Breast epithelium (tissue), 4 donors: ENCODE measurements at regions not wholly inside any gene's neighbourhood (a gene's known extent, or its start where the extent isn't known, plus 50 kb on each side); places are given as distances from the start of the nearest gene placed in this dataset.

Source experiments
- DNase-seq, 2 donors: peaks; one replicate each; pipeline ENCODE4 v3.0.0-alpha.2; 2019; ENCODE audit warnings: low spot score in 2 of 2
- H3K27ac ChIP-seq, 2 donors: fragments of 200-600 bp; sonication (generic) in 1 of 2; one replicate each; pipeline ENCODE4 v1.5.1; 2016 to 2019; ENCODE audit warnings: mild to moderate bottlenecking in 1 of 2
- H3K27me3 ChIP-seq, 2 donors: fragments of 200-600 bp; sonication (generic) in 1 of 2; one replicate each; pipeline versions ENCODE4 v1.5.1 to v1.6.0; 2017 to 2019; ENCODE audit warnings: control low read depth in 1 of 2, mild to moderate bottlenecking in 1 of 2
- H3K36me3 ChIP-seq: fragments of 200-600 bp; one replicate; pipeline ENCODE4 v1.5.1; 2019
- H3K4me1 ChIP-seq, 2 donors: fragments of 200-600 bp; sonication (generic); one replicate each; pipeline ENCODE4 v1.5.1; 2016 to 2019; ENCODE audit warnings: control low read depth in 1 of 2
- H3K4me3 ChIP-seq, 3 donors: fragments of 200-600 bp; sonication (generic); 1 replicate in 2 of 3; 2 replicates in 1 of 3; pipeline ENCODE4 v1.5.1; 2016 to 2019; ENCODE audit warnings: mild to moderate bottlenecking in 3 of 3, moderate library complexity in 2 of 3
- H3K9me3 ChIP-seq, 2 donors: fragments of 200-600 bp; sonication (generic) in 1 of 2; one replicate each; pipeline ENCODE4 v1.5.1; 2016 to 2019; ENCODE audit warnings: control low read depth in 1 of 2
- CTCF ChIP-seq, 3 donors: fragments of 450-650 bp; IDR thresholded peaks; one replicate each; pipeline ENCODE4 v1.5.1; 2016 to 2017; ENCODE audit warnings: antibody characterized with exemption in 3 of 3, mild to moderate bottlenecking in 3 of 3, moderate library complexity in 3 of 3
- POLR2A ChIP-seq: fragments of 450-650 bp; IDR thresholded peaks from one replicate; pipeline ENCODE4 v1.6.1; 2016; ENCODE audit warnings: antibody characterized with exemption, mild to moderate bottlenecking, moderate library complexity
- POLR2AphosphoS5 ChIP-seq, 3 donors: sonication (generic); formaldehyde crosslinking; IDR thresholded peaks; one replicate each; pipeline ENCODE4 v1.6.1; 2017; ENCODE audit warnings: antibody characterized with exemption in 3 of 3
- intact Hi-C: fragments of 100-400 bp; cut with DNase I; formaldehyde crosslinking; loops from one replicate; pipeline ENCODE4 v1.15.1; 2023; ENCODE audit warnings: low total_unique reads

GRCh38 chr5:8981016-8981415 is 564.9 kb downstream of the SEMA5A start:
- no peak for DNase-seq
- TF ChIP-seq POLR2A (no peak), CTCF (IDR thresholded peaks at IDR 0.05) (no peak), POLR2AphosphoS5 (IDR thresholded peaks at IDR 0.05) (no peak)
- Histone ChIP-seq H3K27ac (no peak overlapping the region), H3K9me3 (no peaks in the 10 kb centered on the region), H3K27me3 (no peaks in the 10 kb centered on the region), H3K4me1 (no peaks in the 10 kb centered on the region), H3K4me3 (no peak overlapping the region), H3K36me3 (no peaks in the 10 kb centered on the region)
- intact Hi-C loops = no loop called here

GRCh38 chr5:8981496-8981895 is 564.4 kb downstream of the SEMA5A start:
- H3K4me1 ChIP-seq = no peaks in the 10 kb centered on the region
- H3K27me3 ChIP-seq = no peaks in the 10 kb centered on the region
- no peaks in the 10 kb centered on the region for H3K9me3 ChIP-seq
- no peak for DNase-seq
- no peaks in the 10 kb centered on the region for H3K36me3 ChIP-seq
- intact Hi-C loops = no loop called here
- no peak overlapping the region for H3K4me3 ChIP-seq
- H3K27ac ChIP-seq = no peak overlapping the region
- TF ChIP-seq CTCF (IDR thresholded peaks at IDR 0.05) = no peak

- Histone ChIP-seq H3K4me1 (no peaks in the 10 kb centered on the region), H3K9me3 (peaks cover 0 to 5% of the 10 kb centered on the region in 2 donors)
These were observed 561.5 kb downstream of the SEMA5A start for GRCh38 chr5:8984386-8984785.

More at GRCh38 chr5:8984386-8984785, 561.5 kb downstream of the SEMA5A start:
- Histone ChIP-seq H3K27ac (no peak overlapping the region), H3K27me3 (no peaks in the 10 kb centered on the region), H3K4me3 (no peak overlapping the region), H3K36me3 (no peaks in the 10 kb centered on the region)
- TF ChIP-seq CTCF (IDR thresholded peaks at IDR 0.05) (no peak), POLR2A (no peak), POLR2AphosphoS5 (IDR thresholded peaks at IDR 0.05) (no peak)
- intact Hi-C loops = no loop called here
- no peak for DNase-seq
